Osteocyte (in vitro differentiated cells): ENCODE measurements at regions not wholly inside any gene's neighbourhood (a gene's known extent, or its start where the extent isn't known, plus 50 kb on each side); places are given as distances from the start of the nearest gene placed in this dataset.

Source experiments
- DNase-seq: peaks from one replicate; pipeline ENCODE4 v3.0.0; 2021; ENCODE audit warnings: mixed read lengths; ENCODE audit not compliant: unreplicated experiment; ENCODE audit errors: extremely low spot score
- H3K27ac Mint-ChIP-seq: one replicate; pipeline ENCODE4 v1.8.0; 2021; ENCODE audit warnings: mild to moderate bottlenecking, mixed read lengths; ENCODE audit not compliant: unreplicated experiment
- H3K27me3 Mint-ChIP-seq: one replicate; pipeline ENCODE4 v1.8.0; 2021; ENCODE audit warnings: mixed read lengths; ENCODE audit not compliant: unreplicated experiment
- H3K36me3 Mint-ChIP-seq: one replicate; pipeline ENCODE4 v1.8.0; 2021; ENCODE audit warnings: mixed read lengths; ENCODE audit not compliant: unreplicated experiment
- H3K4me1 Mint-ChIP-seq: one replicate; pipeline ENCODE4 v1.8.0; 2021; ENCODE audit warnings: mixed read lengths; ENCODE audit not compliant: unreplicated experiment
- H3K4me3 Mint-ChIP-seq: one replicate; pipeline ENCODE4 v1.8.0; 2021; ENCODE audit warnings: mild to moderate bottlenecking, moderate library complexity, mixed read lengths; ENCODE audit not compliant: unreplicated experiment
- H3K9me3 Mint-ChIP-seq: one replicate; pipeline ENCODE4 v1.8.0; 2021; ENCODE audit warnings: mixed read lengths; ENCODE audit not compliant: unreplicated experiment
- CTCF ChIP-seq: fragments of 200-600 bp; sonication (generic); IDR thresholded peaks from 2 replicates; pipeline ENCODE4 v1.5.0; 2021; ENCODE audit warnings: antibody characterized with exemption, mild to moderate bottlenecking, moderate library complexity

GRCh38 chr17:73795730-73796129, 151.5 kb upstream of the SDK2 start:
- no peaks in the 10 kb centered on the region for H3K9me3 Mint-ChIP-seq
- peaks cover 5% of the 10 kb centered on the region for H3K4me1 Mint-ChIP-seq
- DNase-seq, result no peak
- no peak overlapping the region for H3K27ac Mint-ChIP-seq
- H3K27me3 Mint-ChIP-seq, result no peaks in the 10 kb centered on the region
- TF ChIP-seq CTCF, result no peak
- H3K4me3 Mint-ChIP-seq, result no peak overlapping the region
- no peaks in the 10 kb centered on the region for H3K36me3 Mint-ChIP-seq

GRCh38 chr17:73797594-73798110, 153.4 kb upstream of the SDK2 start:
- H3K27me3 Mint-ChIP-seq, result peaks cover 5% of the 10 kb centered on the region
- H3K36me3 Mint-ChIP-seq, result no peaks in the 10 kb centered on the region
- TF ChIP-seq CTCF, result no peak
- DNase-seq, result no peak
- H3K4me1 Mint-ChIP-seq, result peaks cover 5% of the 10 kb centered on the region
- H3K27ac Mint-ChIP-seq, result no peak overlapping the region
- H3K9me3 Mint-ChIP-seq, result peaks cover under 1% of the 10 kb centered on the region
- H3K4me3 Mint-ChIP-seq, result no peak overlapping the region

- Mint-ChIP-seq H3K4me3 (no peak overlapping the region), H3K27me3 (peaks cover 5% of the 10 kb centered on the region), H3K27ac (no peak overlapping the region), H3K9me3 (peaks cover 4% of the 10 kb centered on the region), H3K4me1 (peaks cover 5% of the 10 kb centered on the region), H3K36me3 (no peaks in the 10 kb centered on the region)
- TF ChIP-seq CTCF, result no peak
- no peak for DNase-seq
Observed at GRCh38 chr17:73798111-73798748, 154.0 kb upstream of the SDK2 start.

GRCh38 chr17:73799096-73799495, 154.9 kb upstream of the SDK2 start:
- no peak overlapping the region for H3K27ac Mint-ChIP-seq
- TF ChIP-seq CTCF, result no peak
- DNase-seq, result no peak
- no peak overlapping the region for H3K4me3 Mint-ChIP-seq
- peaks cover 4% of the 10 kb centered on the region for H3K9me3 Mint-ChIP-seq
- no peaks in the 10 kb centered on the region for H3K36me3 Mint-ChIP-seq
- H3K4me1 Mint-ChIP-seq, result peaks cover 5% of the 10 kb centered on the region
- peaks cover 5% of the 10 kb centered on the region for H3K27me3 Mint-ChIP-seq

- no peaks in the 10 kb centered on the region for H3K36me3 Mint-ChIP-seq
- no peak overlapping the region for H3K27ac Mint-ChIP-seq
- DNase-seq, result no peak
- peaks cover 5% of the 10 kb centered on the region for H3K27me3 Mint-ChIP-seq
- H3K4me3 Mint-ChIP-seq, result no peak overlapping the region
- H3K4me1 Mint-ChIP-seq, result peaks cover 5% of the 10 kb centered on the region
- H3K9me3 Mint-ChIP-seq, result peaks cover 4% of the 10 kb centered on the region
- no peak for TF ChIP-seq CTCF
Observed at GRCh38 chr17:73799781-73800627, 155.8 kb upstream of the SDK2 start.
